Sciatic nerve (tissue), 2 donors: ENCODE measurements at regions not wholly inside any gene's neighbourhood (a gene's known extent, or its start where the extent isn't known, plus 50 kb on each side); places are given as distances from the start of the nearest gene placed in this dataset.

Experiments
- ATAC-seq: fragments of 200-7000 bp; cut with Tn5 transposase; one replicate; pipeline ENCODE4 v1.9.1; 2020; ENCODE audit warnings: mild to moderate bottlenecking, moderate library complexity
- DNase-seq: peaks from one replicate; pipeline ENCODE4 v3.0.0-alpha.2; 2020; ENCODE audit warnings: low spot score
- intact Hi-C: fragments of 100-400 bp; cut with DNase I; formaldehyde crosslinking; loops from one replicate; pipeline ENCODE4 v1.14.2; 2022
- donor health status: DM: no; HTN: no; CAD: no.
- donor health status: DM: no; HTN: no; CAD: no.

GRCh38 chr3:161444694-161445077 is 51.9 kb upstream of the OTOL1 start:
- intact Hi-C loops: no loop called here
- DNase-seq: no peak
- ATAC-seq: no peak

- ATAC-seq: peak; percentile 45
- intact Hi-C loops: no loop called here
Observed at GRCh38 chr3:161443921-161444693, 52.5 kb upstream of the OTOL1 start.

GRCh38 chr3:161430307-161430706 is 59.0 kb upstream of the SPTSSB start:
- no peak for DNase-seq
- intact Hi-C loops: no loop called here
- no peak for ATAC-seq

More at GRCh38 chr3:161443921-161444693, 52.5 kb upstream of the OTOL1 start:
- DNase-seq: no peak

- intact Hi-C loops: no loop called here
- ATAC-seq (no peak), DNase-seq (no peak)
Observed at GRCh38 chr3:161427347-161427746, 56.0 kb upstream of the SPTSSB start.

DNA sequence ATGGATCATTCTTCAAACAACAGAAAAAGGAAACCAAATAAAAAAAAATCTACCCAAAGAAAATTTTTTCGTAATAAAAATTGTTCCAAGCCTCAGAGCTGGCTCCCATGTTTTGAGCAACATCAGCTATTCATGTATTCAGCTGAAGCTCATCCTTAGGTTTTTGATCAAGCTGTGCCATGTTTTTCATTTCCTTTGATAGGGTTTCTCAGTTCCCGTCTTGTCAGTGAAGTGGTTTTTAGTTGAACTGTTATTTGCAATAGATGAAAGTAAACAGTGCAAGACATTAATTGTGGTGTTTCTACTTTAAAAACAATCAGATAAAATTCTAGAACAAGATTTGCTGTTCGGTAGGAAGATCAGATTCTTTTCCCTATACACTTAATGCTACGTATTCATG is 55.4 kb upstream of the SPTSSB start:
- no peak for ATAC-seq
- intact Hi-C loops: no loop called here
- DNase-seq: no peak

DNA sequence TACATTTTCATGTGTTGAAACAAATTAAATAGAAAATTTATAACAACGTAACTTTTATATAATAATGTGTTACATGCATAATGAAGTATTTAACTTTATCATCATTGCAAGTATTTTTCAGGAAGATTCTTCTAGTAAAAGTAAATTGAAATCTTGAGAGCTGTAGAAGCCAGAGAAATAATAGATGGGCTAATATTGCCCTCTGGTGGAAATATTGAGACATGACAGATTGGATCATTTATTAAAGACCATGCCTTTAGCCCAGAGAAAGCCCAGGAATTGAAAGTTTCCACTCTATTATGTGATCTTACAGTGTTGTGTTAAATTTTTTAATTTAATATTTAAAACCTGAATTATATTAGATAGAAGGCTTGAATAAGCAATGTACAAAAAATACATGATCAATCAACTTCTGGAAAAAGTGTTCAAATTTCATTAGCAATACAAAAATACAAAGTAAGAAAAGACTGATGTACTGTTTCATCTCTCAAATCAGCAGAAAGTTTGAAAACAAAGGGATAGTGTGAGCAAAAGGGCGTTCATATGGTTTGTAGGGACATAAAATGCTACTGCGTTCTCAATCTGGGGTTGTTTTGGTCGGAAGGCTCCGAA is 52.7 kb upstream of the SPTSSB start:
- DNase-seq (no peak), ATAC-seq (peak; percentile 59)
- intact Hi-C loops: no loop called here

- ATAC-seq (no peak), DNase-seq (no peak)
- intact Hi-C loops: no loop called here
Observed at GRCh38 chr3:161422171-161422700, 50.9 kb upstream of the SPTSSB start.
